Cardiac muscle cell (in vitro differentiated cells and primary cell): ENCODE measurements at regions not wholly inside any gene's neighbourhood (a gene's known extent, or its start where the extent isn't known, plus 50 kb on each side); places are given as distances from the start of the nearest gene placed in this dataset.

Experiments used
- DNase-seq, 2 donors: peaks; one replicate each; pipeline versions ENCODE4 v3.0.0 to v3.0.0-alpha.2; 2010 to 2017; ENCODE audit warnings: low read depth in 1 of 2, low spot score in 1 of 2
- H3K27ac ChIP-seq: fragments of 200-600 bp; sonication (generic); 2 replicates; pipeline ENCODE4 v1.5.1; 2016
- H3K27me3 ChIP-seq: fragments of 200-600 bp; sonication (generic); 2 replicates; pipeline ENCODE4 v1.6.0; 2016; ENCODE audit warnings: control low read depth
- H3K36me3 ChIP-seq: fragments of 200-600 bp; sonication (generic); 2 replicates; pipeline ENCODE4 v1.5.1; 2016; ENCODE audit warnings: control low read depth
- H3K4me1 ChIP-seq: fragments of 200-600 bp; sonication (generic); 2 replicates; pipeline ENCODE4 v1.8.1; 2017; ENCODE audit warnings: low read depth, mild to moderate bottlenecking, mixed run types
- H3K4me3 ChIP-seq: fragments of 200-600 bp; sonication (generic); 2 replicates; pipeline ENCODE4 v1.5.1; 2016; ENCODE audit warnings: mild to moderate bottlenecking
- H3K9me3 ChIP-seq: fragments of 200-600 bp; sonication (generic); 2 replicates; pipeline ENCODE4 v1.5.1; 2017; ENCODE audit warnings: low read depth, mild to moderate bottlenecking, control low read depth
- TF ChIP-seq, protein P1 (sequence below): IDR thresholded peaks from 2 replicates; pipeline ENCODE4 v1.5.1; 2012; ENCODE audit warnings: low read depth, mild to moderate bottlenecking, low read length

DNA sequence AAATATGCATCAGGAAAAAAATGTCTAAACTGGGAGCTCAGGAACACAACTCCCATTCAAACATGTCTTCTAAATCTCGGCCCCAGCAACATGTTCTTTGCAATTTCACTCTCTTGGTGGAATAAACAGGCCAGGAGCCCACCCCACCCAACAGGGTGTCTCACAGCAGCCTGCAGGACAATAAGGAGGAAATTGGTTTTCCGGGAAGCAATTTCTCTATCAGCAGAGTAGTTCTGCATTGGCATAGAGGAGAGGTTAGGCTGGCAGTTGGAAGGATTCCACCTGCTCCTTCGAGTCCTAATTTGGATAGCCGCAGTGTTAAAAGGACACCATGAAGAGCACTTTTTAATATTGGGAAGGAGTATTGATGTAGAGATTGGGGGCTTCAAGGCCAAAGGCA, 55.9 kb upstream of the BARX2 start:
- Histone ChIP-seq H3K36me3 (no peaks in the 10 kb centered on the region), H3K4me1 (no peaks in the 10 kb centered on the region), H3K27ac (no peak overlapping the region), H3K9me3 (no peaks in the 10 kb centered on the region), H3K4me3 (no peak overlapping the region), H3K27me3 (peaks cover 15% of the 10 kb centered on the region)
- TF ChIP-seq, protein P1, sequence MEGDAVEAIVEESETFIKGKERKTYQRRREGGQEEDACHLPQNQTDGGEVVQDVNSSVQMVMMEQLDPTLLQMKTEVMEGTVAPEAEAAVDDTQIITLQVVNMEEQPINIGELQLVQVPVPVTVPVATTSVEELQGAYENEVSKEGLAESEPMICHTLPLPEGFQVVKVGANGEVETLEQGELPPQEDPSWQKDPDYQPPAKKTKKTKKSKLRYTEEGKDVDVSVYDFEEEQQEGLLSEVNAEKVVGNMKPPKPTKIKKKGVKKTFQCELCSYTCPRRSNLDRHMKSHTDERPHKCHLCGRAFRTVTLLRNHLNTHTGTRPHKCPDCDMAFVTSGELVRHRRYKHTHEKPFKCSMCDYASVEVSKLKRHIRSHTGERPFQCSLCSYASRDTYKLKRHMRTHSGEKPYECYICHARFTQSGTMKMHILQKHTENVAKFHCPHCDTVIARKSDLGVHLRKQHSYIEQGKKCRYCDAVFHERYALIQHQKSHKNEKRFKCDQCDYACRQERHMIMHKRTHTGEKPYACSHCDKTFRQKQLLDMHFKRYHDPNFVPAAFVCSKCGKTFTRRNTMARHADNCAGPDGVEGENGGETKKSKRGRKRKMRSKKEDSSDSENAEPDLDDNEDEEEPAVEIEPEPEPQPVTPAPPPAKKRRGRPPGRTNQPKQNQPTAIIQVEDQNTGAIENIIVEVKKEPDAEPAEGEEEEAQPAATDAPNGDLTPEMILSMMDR, result no peak
- DNase-seq, result no peak

DNA sequence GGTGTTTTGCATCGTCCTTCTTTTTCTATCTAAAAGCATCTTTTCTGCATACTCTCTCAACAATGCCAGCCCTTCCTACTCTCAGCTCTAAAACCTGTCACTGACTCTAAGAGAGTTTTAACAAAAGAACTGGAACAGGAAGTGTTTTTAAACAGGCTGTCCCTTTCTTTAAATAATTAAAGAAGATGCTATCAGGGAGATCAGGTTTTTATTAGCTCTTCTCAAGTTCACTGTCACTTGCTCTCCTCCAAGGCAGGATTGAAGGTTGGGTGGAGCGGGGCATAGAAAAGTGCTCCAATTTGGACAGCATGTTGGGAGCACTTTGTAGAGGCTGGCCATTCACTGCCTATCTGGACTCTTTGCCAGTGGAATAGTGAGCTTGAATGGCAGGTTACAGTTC, 56.4 kb upstream of the BARX2 start:
- Histone ChIP-seq H3K9me3 (no peaks in the 10 kb centered on the region), H3K4me1 (no peaks in the 10 kb centered on the region), H3K36me3 (no peaks in the 10 kb centered on the region), H3K27me3 (peaks cover 15% of the 10 kb centered on the region), H3K27ac (no peak overlapping the region), H3K4me3 (no peak overlapping the region)
- TF ChIP-seq, protein P1, result no peak
- DNase-seq, result no peak

DNA sequence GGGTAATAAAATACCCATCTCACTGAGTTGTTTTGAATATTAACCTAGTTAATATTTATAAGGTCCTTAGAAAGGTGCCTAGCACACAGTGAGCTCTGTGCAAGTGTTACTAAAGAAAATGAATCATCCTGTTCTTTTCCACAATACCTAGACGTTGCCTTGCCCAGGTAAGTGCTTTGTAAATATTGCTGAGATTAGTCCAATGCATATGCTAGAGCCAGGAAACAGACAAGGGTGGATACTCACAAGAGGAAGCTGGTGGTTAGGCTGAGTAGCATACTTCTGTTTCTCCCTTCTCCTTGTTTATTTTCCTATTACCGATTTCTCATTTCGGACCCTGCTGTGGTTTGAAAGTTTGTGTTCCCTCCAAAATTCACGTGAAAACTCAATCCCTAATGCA, 58.1 kb upstream of the BARX2 start:
- H3K27me3 ChIP-seq, result peaks cover 15% of the 10 kb centered on the region
- H3K9me3 ChIP-seq, result no peaks in the 10 kb centered on the region
- H3K36me3 ChIP-seq, result no peaks in the 10 kb centered on the region
- no peak overlapping the region for H3K27ac ChIP-seq
- TF ChIP-seq, protein P1, result no peak
- H3K4me1 ChIP-seq, result peaks cover 8% of the 10 kb centered on the region
- DNase-seq, result no peak
- H3K4me3 ChIP-seq, result no peak overlapping the region

DNA sequence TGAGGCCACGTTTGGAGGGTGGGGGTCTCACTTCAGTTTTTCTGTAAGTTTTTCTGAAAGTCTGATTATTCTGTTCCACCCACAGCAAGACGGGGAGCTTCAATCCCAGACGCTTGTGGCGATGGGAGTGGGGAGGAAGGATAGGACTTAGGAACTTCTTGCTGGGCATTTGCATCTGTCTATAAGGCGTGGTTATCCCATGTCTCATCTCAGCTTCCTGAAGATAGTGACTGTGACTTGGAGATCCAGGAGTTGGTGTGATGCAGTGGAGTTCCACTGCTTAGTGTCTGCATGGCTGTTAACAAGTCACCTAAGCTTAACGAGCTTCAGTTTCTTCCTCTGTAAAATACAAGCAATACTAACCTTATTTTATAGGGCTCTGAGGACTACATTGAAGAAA, 58.9 kb upstream of the BARX2 start:
- Histone ChIP-seq H3K4me1 (peaks cover 9% of the 10 kb centered on the region), H3K27ac (no peak overlapping the region), H3K27me3 (peaks cover 15% of the 10 kb centered on the region), H3K9me3 (no peaks in the 10 kb centered on the region), H3K4me3 (no peak overlapping the region), H3K36me3 (no peaks in the 10 kb centered on the region)
- TF ChIP-seq, protein P1, result no peak
- no peak for DNase-seq

DNA sequence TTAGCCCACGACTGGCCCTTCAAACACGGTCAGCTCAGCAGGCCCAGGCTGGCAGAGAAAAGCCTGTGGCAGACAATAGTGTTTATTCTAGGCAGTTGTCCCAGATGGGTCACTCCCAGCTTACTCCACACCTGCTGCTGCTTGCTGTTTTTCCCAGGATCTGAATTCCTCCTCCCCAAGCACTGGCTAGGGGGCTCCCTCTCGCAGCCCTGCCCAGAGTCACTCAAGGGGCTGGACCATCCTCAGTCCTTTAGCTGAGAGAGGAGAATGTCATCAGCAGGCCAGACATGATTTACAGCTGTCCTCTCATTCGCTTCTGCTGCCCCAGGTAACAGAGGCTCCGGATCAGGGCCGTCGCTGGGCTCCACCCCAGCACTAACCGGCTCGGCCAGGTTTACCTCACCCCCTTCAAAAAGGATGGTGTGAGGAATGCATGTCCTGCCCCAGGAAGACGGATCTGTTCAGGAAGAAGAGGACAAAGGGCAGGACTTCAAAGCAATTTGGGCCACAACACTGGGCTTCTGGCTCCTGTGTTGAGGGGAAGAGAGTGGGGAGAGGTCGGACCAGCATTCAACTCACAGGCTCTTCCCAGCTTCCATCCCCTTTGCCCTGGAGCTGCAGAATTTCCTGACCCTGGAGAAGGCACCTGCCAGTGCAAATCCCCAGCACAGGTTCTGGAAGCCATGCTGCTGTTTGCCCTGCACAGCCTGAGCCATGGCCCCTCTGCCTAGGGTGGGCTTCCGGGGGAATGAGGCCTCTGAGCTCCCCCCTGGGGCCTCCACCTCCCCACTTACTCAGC, 59.7 kb upstream of the BARX2 start:
- Histone ChIP-seq H3K9me3 (no peaks in the 10 kb centered on the region), H3K36me3 (no peaks in the 10 kb centered on the region), H3K27me3 (peaks cover 15% of the 10 kb centered on the region), H3K4me3 (no peak overlapping the region), H3K4me1 (peaks cover 9% of the 10 kb centered on the region), H3K27ac (no peak overlapping the region)
- TF ChIP-seq, protein P1, result no peak
- DNase-seq, result no peak
